Peyer's patch (tissue), 4 donors: ENCODE measurements at regions not wholly inside any gene's neighbourhood (a gene's known extent, or its start where the extent isn't known, plus 50 kb on each side); places are given as distances from the start of the nearest gene placed in this dataset.
"Not testable (repeated sequence)": the region's sequence is repeated elsewhere in the genome, so short reads cannot be mapped to it uniquely, and the experiment has no call there.

ENCODE experiments used
- DNase-seq, 3 donors: peaks; one replicate each; pipeline ENCODE4 v3.0.0-alpha.2; 2017 to 2019
- H3K27ac ChIP-seq, 4 donors: fragments of 200-600 bp; sonication (generic); one replicate each; pipeline ENCODE4 v1.5.1; 2016 to 2019
- H3K27me3 ChIP-seq, 2 donors: fragments of 200-600 bp; sonication (generic); one replicate each; pipeline ENCODE4 v1.5.1; 2019
- H3K36me3 ChIP-seq, 3 donors: fragments of 200-600 bp; sonication (generic); one replicate each; pipeline ENCODE4 v1.5.1; 2016 to 2019
- H3K4me1 ChIP-seq, 4 donors: fragments of 200-600 bp; sonication (generic); one replicate each; pipeline ENCODE4 v1.5.1; 2016 to 2019
- H3K4me3 ChIP-seq, 4 donors: fragments of 200-600 bp; sonication (generic); 1 replicate in 3 of 4; 2 replicates in 1 of 4; pipeline ENCODE4 v1.5.1; 2016 to 2019; ENCODE audit warnings: mild to moderate bottlenecking in 1 of 4
- H3K9me3 ChIP-seq, 4 donors: fragments of 200-600 bp; sonication (generic); one replicate each; pipeline ENCODE4 v1.5.1; 2016 to 2019; ENCODE audit warnings: mild to moderate bottlenecking in 1 of 4
- CTCF ChIP-seq, 6 experiments: fragments of 450-650 bp in 4 of 6; fragments of 200-600 bp in 2 of 6; sonication (generic) in 1 of 6; IDR thresholded peaks; one replicate each; pipeline ENCODE4 v1.5.1; 2017 to 2019; ENCODE audit warnings: antibody characterized with exemption in 6 of 6, mild to moderate bottlenecking in 3 of 6, moderate library complexity in 1 of 6
- POLR2A ChIP-seq, 2 donors: fragments of 450-650 bp; IDR thresholded peaks; one replicate each; pipeline ENCODE4 v1.5.1; 2017; ENCODE audit warnings: antibody characterized with exemption in 2 of 2, mild to moderate bottlenecking in 2 of 2, moderate library complexity in 2 of 2

- not testable (repeated sequence) for H3K36me3 ChIP-seq, H3K27ac ChIP-seq, H3K4me1 ChIP-seq, H3K27me3 ChIP-seq, H3K9me3 ChIP-seq, DNase-seq, H3K4me3 ChIP-seq
These were observed 110.6 kb downstream of the RPIA start for GRCh38 chr2:88802026-88802425.

DNA sequence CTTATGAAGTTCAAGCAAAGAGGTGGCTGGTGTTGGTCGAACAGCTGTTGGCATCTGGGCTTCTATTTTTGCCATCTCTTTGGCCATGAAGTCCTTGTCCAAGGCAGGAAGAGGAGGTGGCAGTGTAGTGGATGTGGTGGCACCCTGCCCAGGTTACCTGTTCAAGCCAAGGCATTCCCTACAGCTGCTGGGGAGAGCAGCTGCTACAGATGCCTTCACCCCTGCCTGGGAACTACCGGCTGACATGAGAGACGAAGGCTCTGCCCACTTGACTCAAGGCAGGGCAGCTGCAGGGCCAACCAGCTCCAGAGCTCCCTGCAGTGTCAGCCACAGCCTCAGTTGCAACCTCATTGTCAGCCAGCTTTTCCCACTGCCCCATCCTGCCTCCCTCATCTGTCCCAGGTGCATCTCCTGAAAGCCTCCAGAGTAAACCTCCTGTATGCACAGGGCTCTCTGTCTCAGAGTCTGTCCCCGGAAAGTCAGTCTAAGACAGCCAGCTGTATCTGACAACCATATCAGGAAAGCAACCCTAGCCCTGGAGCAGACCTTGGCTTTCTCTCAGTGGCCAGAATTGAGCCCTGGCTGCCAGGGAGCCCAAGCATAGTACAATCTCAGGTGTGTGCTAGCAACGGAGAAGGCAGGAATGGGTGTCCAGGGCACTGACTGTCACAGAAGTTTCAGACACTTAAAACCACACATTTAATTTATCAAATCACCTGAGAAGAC, 115.9 kb downstream of the RPIA start:
- DNase-seq = no peak
- H3K27ac ChIP-seq = no peak overlapping the region
- TF ChIP-seq CTCF (IDR thresholded peaks at IDR 0.05) = no peak
- no peak for TF ChIP-seq POLR2A (IDR thresholded peaks at IDR 0.05)
- no peaks in the 10 kb centered on the region for H3K4me1 ChIP-seq
- H3K9me3 ChIP-seq = no peaks in the 10 kb centered on the region
- no peak overlapping the region for H3K4me3 ChIP-seq
- no peaks in the 10 kb centered on the region for H3K27me3 ChIP-seq
- no peaks in the 10 kb centered on the region for H3K36me3 ChIP-seq

GRCh38 chr2:88808083-88808482, 116.6 kb downstream of the RPIA start:
- DNase-seq = no peak
- Histone ChIP-seq H3K4me3 (no peak overlapping the region), H3K4me1 (no peaks in the 10 kb centered on the region), H3K27me3 (no peaks in the 10 kb centered on the region), H3K27ac (no peak overlapping the region), H3K9me3 (no peaks in the 10 kb centered on the region), H3K36me3 (no peaks in the 10 kb centered on the region)
- no peak for TF ChIP-seq POLR2A (IDR thresholded peaks at IDR 0.05)
- no peak for TF ChIP-seq CTCF (IDR thresholded peaks at IDR 0.05)

- no peaks in the 10 kb centered on the region for H3K4me1 ChIP-seq
- H3K27ac ChIP-seq = no peak overlapping the region
- H3K9me3 ChIP-seq = no peaks in the 10 kb centered on the region
- no peaks in the 10 kb centered on the region for H3K36me3 ChIP-seq
- no peaks in the 10 kb centered on the region for H3K27me3 ChIP-seq
- TF ChIP-seq POLR2A (IDR thresholded peaks at IDR 0.05) = no peak
- no peak for TF ChIP-seq CTCF (IDR thresholded peaks at IDR 0.05)
- no peak overlapping the region for H3K4me3 ChIP-seq
- DNase-seq = no peak
These were observed 117.2 kb downstream of the RPIA start for GRCh38 chr2:88808652-88809051.

- H3K27me3 ChIP-seq = no peaks in the 10 kb centered on the region
- no peak for TF ChIP-seq POLR2A (IDR thresholded peaks at IDR 0.05)
- TF ChIP-seq CTCF (IDR thresholded peaks at IDR 0.05) = no peak
- DNase-seq = no peak
- H3K4me1 ChIP-seq = no peaks in the 10 kb centered on the region
- H3K9me3 ChIP-seq = no peaks in the 10 kb centered on the region
- no peak overlapping the region for H3K4me3 ChIP-seq
- no peaks in the 10 kb centered on the region for H3K36me3 ChIP-seq
- no peak overlapping the region for H3K27ac ChIP-seq
These were observed 117.7 kb downstream of the RPIA start for GRCh38 chr2:88809216-88809615.

- no peak overlapping the region for H3K27ac ChIP-seq
- DNase-seq = no peak
- TF ChIP-seq POLR2A (IDR thresholded peaks at IDR 0.05) (no peak), CTCF (IDR thresholded peaks at IDR 0.05) (no peak)
- H3K4me3 ChIP-seq = no peak overlapping the region
- no peaks in the 10 kb centered on the region for H3K27me3 ChIP-seq
- H3K4me1 ChIP-seq = no peaks in the 10 kb centered on the region
- H3K9me3 ChIP-seq = no peaks in the 10 kb centered on the region
- H3K36me3 ChIP-seq = no peaks in the 10 kb centered on the region
These were observed 118.5 kb downstream of the RPIA start for GRCh38 chr2:88810017-88810416.
